ENCODE measurements at regions not wholly inside any gene's neighbourhood (a gene's known extent, or its start where the extent isn't known, plus 50 kb on each side); places are given as distances from the start of the nearest gene placed in this dataset.

DNA sequence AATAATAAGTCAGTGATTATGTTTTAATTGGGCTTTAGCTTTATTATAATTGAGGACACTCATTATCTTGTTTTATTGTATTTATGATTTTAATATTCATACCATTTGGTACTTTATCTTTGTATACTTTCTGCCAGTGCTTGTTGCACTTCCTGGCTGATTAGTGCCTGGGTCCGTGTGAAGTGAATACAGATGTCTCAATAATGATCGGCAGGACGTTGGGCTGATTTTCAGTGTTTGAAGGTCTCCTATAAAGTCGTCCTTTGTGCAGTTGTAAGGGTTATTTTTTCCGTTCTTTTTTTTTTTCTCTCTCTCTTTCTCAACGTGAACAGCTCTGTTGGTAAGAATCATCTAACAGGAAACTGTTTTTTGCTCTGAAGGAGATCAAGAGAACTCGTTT lies 450.0 kb upstream of the POU3F2 start:
- no peaks in the 10 kb centered on the region for H3K27me3 ChIP-seq (ENCODE audit: insufficient read depth, low read length, poor library complexity, severe bottlenecking)
- no peaks in the 10 kb centered on the region for H3K9me2 ChIP-seq (replicated peaks; ENCODE audit: low read depth, low read length)
- TF ChIP-seq, protein P1, sequence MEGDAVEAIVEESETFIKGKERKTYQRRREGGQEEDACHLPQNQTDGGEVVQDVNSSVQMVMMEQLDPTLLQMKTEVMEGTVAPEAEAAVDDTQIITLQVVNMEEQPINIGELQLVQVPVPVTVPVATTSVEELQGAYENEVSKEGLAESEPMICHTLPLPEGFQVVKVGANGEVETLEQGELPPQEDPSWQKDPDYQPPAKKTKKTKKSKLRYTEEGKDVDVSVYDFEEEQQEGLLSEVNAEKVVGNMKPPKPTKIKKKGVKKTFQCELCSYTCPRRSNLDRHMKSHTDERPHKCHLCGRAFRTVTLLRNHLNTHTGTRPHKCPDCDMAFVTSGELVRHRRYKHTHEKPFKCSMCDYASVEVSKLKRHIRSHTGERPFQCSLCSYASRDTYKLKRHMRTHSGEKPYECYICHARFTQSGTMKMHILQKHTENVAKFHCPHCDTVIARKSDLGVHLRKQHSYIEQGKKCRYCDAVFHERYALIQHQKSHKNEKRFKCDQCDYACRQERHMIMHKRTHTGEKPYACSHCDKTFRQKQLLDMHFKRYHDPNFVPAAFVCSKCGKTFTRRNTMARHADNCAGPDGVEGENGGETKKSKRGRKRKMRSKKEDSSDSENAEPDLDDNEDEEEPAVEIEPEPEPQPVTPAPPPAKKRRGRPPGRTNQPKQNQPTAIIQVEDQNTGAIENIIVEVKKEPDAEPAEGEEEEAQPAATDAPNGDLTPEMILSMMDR (conservative IDR thresholded peaks at IDR 0.05; ENCODE audit: low read length), result no peak
- TF ChIP-seq EZH2phosphoT487 (IDR thresholded peaks at IDR 0.05; ENCODE audit: borderline replicate concordance), result no peak
- H3K79me2 ChIP-seq (ENCODE audit: insufficient read depth, low read length), result no peaks in the 10 kb centered on the region
- H3K9ac ChIP-seq (ENCODE audit: low read depth, low read length, poor library complexity, severe bottlenecking), result no peak overlapping the region
- no peaks in the 10 kb centered on the region for H3K4me1 ChIP-seq (ENCODE audit: insufficient read depth, low read length, poor library complexity, severe bottlenecking)
- no peak overlapping the region for H3K4me2 ChIP-seq (ENCODE audit: low read depth, low read length, poor library complexity, severe bottlenecking)
- no peaks in the 10 kb centered on the region for H4K20me1 ChIP-seq (ENCODE audit: insufficient read depth, low read length, poor library complexity, severe bottlenecking)
- no peak overlapping the region for H3K4me3 ChIP-seq (ENCODE audit: low read length, poor library complexity, severe bottlenecking)
- H3K9me3 ChIP-seq (ENCODE audit: insufficient read depth, low read depth, low read length), result no peaks in the 10 kb centered on the region
- H3K36me3 ChIP-seq (ENCODE audit: insufficient read depth, low read length), result no peaks in the 10 kb centered on the region
- H3F3A ChIP-seq (ENCODE audit: low read depth), result no peaks in the 10 kb centered on the region
- no peak overlapping the region for H2AFZ ChIP-seq (ENCODE audit: low read length)

DNA sequence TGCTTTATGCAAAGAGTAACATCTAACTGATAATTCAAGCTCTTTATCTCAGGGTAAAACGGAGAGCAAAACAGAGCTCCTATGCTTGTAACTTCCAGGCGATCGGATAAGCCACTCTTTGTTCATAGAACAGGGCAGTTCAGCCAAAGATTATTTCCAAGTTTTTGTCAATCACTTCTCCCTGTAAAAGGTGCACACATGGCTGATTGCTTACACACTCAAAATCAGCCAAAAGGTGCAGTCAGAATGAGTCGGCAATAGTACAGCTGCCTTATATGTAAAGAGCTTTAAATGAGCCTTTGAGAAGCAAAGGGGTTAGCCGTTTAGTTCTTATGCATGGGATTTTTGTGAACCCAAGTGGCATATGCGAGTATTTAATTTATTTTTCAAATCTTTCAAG lies 449.6 kb upstream of the POU3F2 start:
- H3K36me3 ChIP-seq (ENCODE audit: insufficient read depth, low read length), result no peaks in the 10 kb centered on the region
- no peaks in the 10 kb centered on the region for H3K9me3 ChIP-seq (ENCODE audit: insufficient read depth, low read depth, low read length)
- H2AFZ ChIP-seq (ENCODE audit: low read length), result no peak overlapping the region
- H3K79me2 ChIP-seq (ENCODE audit: insufficient read depth, low read length), result no peaks in the 10 kb centered on the region
- H3K9me2 ChIP-seq (replicated peaks; ENCODE audit: low read depth, low read length), result no peaks in the 10 kb centered on the region
- no peaks in the 10 kb centered on the region for H4K20me1 ChIP-seq (ENCODE audit: insufficient read depth, low read length, poor library complexity, severe bottlenecking)
- no peaks in the 10 kb centered on the region for H3K27me3 ChIP-seq (ENCODE audit: insufficient read depth, low read length, poor library complexity, severe bottlenecking)
- no peak overlapping the region for H3K4me2 ChIP-seq (ENCODE audit: low read depth, low read length, poor library complexity, severe bottlenecking)
- H3F3A ChIP-seq (ENCODE audit: low read depth), result no peaks in the 10 kb centered on the region
- no peak overlapping the region for H3K9ac ChIP-seq (ENCODE audit: low read depth, low read length, poor library complexity, severe bottlenecking)
- H3K4me3 ChIP-seq (ENCODE audit: low read length, poor library complexity, severe bottlenecking), result no peak overlapping the region
- H3K4me1 ChIP-seq (ENCODE audit: insufficient read depth, low read length, poor library complexity, severe bottlenecking), result no peaks in the 10 kb centered on the region
- TF ChIP-seq EZH2phosphoT487 (IDR thresholded peaks at IDR 0.05; ENCODE audit: borderline replicate concordance), result no peak
- TF ChIP-seq, protein P1 (conservative IDR thresholded peaks at IDR 0.05; ENCODE audit: low read length), result no peak

DNA sequence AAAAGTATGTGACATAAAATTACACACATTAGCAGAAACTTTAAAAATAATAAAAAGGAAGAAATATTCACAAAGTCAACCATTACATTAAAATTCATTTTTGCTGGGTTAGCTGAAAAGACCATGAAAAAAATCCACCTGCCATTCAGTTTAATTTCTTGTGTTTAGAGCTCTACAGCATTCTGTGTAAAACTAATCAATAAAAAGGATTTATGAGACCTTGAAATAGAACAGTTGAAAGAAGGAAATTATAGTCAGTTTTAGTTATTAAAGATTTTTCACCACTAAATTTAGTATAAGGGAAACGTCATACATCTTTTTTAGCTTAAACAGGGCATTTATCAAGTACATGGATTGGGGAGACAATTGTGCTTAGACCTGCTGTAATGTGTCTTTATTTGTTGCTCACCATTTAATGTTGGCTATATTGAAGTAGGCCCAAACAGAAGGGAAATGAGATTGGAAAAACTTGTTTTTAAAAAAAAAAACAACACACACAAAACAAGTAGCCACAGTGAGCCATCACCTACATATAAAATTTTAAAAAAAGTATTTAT lies 438.7 kb upstream of the POU3F2 start:
- no peaks in the 10 kb centered on the region for H3K36me3 ChIP-seq (ENCODE audit: insufficient read depth, low read length)
- no peak overlapping the region for H3K9ac ChIP-seq (ENCODE audit: low read depth, low read length, poor library complexity, severe bottlenecking)
- no peaks in the 10 kb centered on the region for H3F3A ChIP-seq (ENCODE audit: low read depth)
- TF ChIP-seq, protein P1 (conservative IDR thresholded peaks at IDR 0.05; ENCODE audit: low read length), result no peak
- no peak for TF ChIP-seq EZH2phosphoT487 (IDR thresholded peaks at IDR 0.05; ENCODE audit: borderline replicate concordance)
- H3K4me1 ChIP-seq (ENCODE audit: insufficient read depth, low read length, poor library complexity, severe bottlenecking), result no peaks in the 10 kb centered on the region
- H3K27me3 ChIP-seq (ENCODE audit: insufficient read depth, low read length, poor library complexity, severe bottlenecking), result no peaks in the 10 kb centered on the region
- no peaks in the 10 kb centered on the region for H3K79me2 ChIP-seq (ENCODE audit: insufficient read depth, low read length)
- no peaks in the 10 kb centered on the region for H3K9me2 ChIP-seq (replicated peaks; ENCODE audit: low read depth, low read length)
- H3K9me3 ChIP-seq (ENCODE audit: insufficient read depth, low read depth, low read length), result no peaks in the 10 kb centered on the region
- H3K4me3 ChIP-seq (ENCODE audit: low read length, poor library complexity, severe bottlenecking), result no peak overlapping the region
- no peak overlapping the region for H2AFZ ChIP-seq (ENCODE audit: low read length)
- H4K20me1 ChIP-seq (ENCODE audit: insufficient read depth, low read length, poor library complexity, severe bottlenecking), result no peaks in the 10 kb centered on the region
- H3K4me2 ChIP-seq (ENCODE audit: low read depth, low read length, poor library complexity, severe bottlenecking), result no peak overlapping the region
